Peyer's patch (tissue), 4 donors: ENCODE measurements at regions not wholly inside any gene's neighbourhood (a gene's known extent, or its start where the extent isn't known, plus 50 kb on each side); places are given as distances from the start of the nearest gene placed in this dataset.

ENCODE experiments used
- DNase-seq, 3 donors: peaks; one replicate each; pipeline ENCODE4 v3.0.0-alpha.2; 2017 to 2019
- H3K27ac ChIP-seq, 4 donors: fragments of 200-600 bp; sonication (generic); one replicate each; pipeline ENCODE4 v1.5.1; 2016 to 2019
- H3K27me3 ChIP-seq, 2 donors: fragments of 200-600 bp; sonication (generic); one replicate each; pipeline ENCODE4 v1.5.1; 2019
- H3K36me3 ChIP-seq, 3 donors: fragments of 200-600 bp; sonication (generic); one replicate each; pipeline ENCODE4 v1.5.1; 2016 to 2019
- H3K4me1 ChIP-seq, 4 donors: fragments of 200-600 bp; sonication (generic); one replicate each; pipeline ENCODE4 v1.5.1; 2016 to 2019
- H3K4me3 ChIP-seq, 4 donors: fragments of 200-600 bp; sonication (generic); 1 replicate in 3 of 4; 2 replicates in 1 of 4; pipeline ENCODE4 v1.5.1; 2016 to 2019; ENCODE audit warnings: mild to moderate bottlenecking in 1 of 4
- H3K9me3 ChIP-seq, 4 donors: fragments of 200-600 bp; sonication (generic); one replicate each; pipeline ENCODE4 v1.5.1; 2016 to 2019; ENCODE audit warnings: mild to moderate bottlenecking in 1 of 4
- POLR2A ChIP-seq, 2 donors: fragments of 450-650 bp; IDR thresholded peaks; one replicate each; pipeline ENCODE4 v1.5.1; 2017; ENCODE audit warnings: antibody characterized with exemption in 2 of 2, mild to moderate bottlenecking in 2 of 2, moderate library complexity in 2 of 2
- TF ChIP-seq, protein P1 (sequence below), 6 experiments: fragments of 450-650 bp in 4 of 6; fragments of 200-600 bp in 2 of 6; sonication (generic) in 1 of 6; IDR thresholded peaks; one replicate each; pipeline ENCODE4 v1.5.1; 2017 to 2019; ENCODE audit warnings: antibody characterized with exemption in 6 of 6, mild to moderate bottlenecking in 3 of 6, moderate library complexity in 1 of 6

DNA sequence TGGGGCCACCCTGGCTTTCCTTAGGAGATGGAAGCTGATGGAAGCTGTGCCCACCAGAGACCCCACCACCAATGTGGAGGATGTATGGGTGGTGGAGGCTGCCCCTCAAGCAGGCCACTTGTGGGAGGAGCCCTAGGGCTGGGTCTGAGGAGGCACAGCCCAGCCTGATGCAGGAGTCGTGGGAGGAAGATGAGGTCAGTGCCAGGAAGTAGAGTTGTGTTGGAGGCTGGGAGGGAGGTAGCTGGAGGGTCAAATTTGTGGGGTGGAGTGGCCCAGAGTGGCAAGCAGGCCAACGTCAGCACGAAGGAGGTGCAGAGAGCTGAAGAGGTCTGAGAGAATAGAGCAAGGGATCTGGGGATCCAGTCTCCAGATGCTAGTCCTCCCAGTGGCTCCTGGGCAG, 119.0 kb upstream of the USP24 start:
- TF ChIP-seq, protein P1, sequence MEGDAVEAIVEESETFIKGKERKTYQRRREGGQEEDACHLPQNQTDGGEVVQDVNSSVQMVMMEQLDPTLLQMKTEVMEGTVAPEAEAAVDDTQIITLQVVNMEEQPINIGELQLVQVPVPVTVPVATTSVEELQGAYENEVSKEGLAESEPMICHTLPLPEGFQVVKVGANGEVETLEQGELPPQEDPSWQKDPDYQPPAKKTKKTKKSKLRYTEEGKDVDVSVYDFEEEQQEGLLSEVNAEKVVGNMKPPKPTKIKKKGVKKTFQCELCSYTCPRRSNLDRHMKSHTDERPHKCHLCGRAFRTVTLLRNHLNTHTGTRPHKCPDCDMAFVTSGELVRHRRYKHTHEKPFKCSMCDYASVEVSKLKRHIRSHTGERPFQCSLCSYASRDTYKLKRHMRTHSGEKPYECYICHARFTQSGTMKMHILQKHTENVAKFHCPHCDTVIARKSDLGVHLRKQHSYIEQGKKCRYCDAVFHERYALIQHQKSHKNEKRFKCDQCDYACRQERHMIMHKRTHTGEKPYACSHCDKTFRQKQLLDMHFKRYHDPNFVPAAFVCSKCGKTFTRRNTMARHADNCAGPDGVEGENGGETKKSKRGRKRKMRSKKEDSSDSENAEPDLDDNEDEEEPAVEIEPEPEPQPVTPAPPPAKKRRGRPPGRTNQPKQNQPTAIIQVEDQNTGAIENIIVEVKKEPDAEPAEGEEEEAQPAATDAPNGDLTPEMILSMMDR (IDR thresholded peaks at IDR 0.05), result no peak
- no peak for TF ChIP-seq POLR2A (IDR thresholded peaks at IDR 0.05)
- Histone ChIP-seq H3K4me1 (no peaks in the 10 kb centered on the region), H3K9me3 (no peaks in the 10 kb centered on the region), H3K27me3 (no peaks in the 10 kb centered on the region), H3K27ac (no peak overlapping the region), H3K36me3 (no peaks in the 10 kb centered on the region), H3K4me3 (no peak overlapping the region)
- no peak for DNase-seq

- no peak for DNase-seq
- TF ChIP-seq, protein P1 (IDR thresholded peaks at IDR 0.05), result no peak
- no peak for TF ChIP-seq POLR2A (IDR thresholded peaks at IDR 0.05)
- no peaks in the 10 kb centered on the region for H3K9me3 ChIP-seq
- H3K27ac ChIP-seq, result no peak overlapping the region
- H3K4me1 ChIP-seq, result no peaks in the 10 kb centered on the region
- no peaks in the 10 kb centered on the region for H3K36me3 ChIP-seq
- H3K27me3 ChIP-seq, result no peaks in the 10 kb centered on the region
- H3K4me3 ChIP-seq, result no peak overlapping the region
Observed at GRCh38 chr1:55333461-55333860, 118.3 kb upstream of the USP24 start.

DNA sequence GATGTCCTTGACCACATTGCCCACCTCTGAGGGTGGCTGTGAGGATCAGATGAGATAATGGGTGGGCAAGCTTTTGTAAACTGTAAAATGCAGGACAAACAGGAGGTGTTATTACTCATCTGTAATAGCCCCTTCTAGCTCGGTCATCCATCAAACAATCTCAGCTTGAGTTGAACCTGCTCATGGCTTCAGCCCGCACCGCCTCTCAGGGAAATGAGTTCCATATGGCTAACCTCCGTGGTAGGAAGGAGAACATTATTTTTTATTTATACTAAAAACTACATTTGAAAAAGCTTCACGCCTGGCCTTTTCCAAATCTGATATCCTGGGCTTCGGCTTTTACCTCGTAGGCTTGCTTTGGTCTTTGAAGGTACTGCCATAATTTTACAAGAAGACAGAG, 116.2 kb upstream of the USP24 start:
- H3K36me3 ChIP-seq, result no peaks in the 10 kb centered on the region
- H3K27me3 ChIP-seq, result no peaks in the 10 kb centered on the region
- H3K4me3 ChIP-seq, result no peak overlapping the region
- no peak for DNase-seq
- no peaks in the 10 kb centered on the region for H3K4me1 ChIP-seq
- TF ChIP-seq, protein P1 (IDR thresholded peaks at IDR 0.05), result no peak
- TF ChIP-seq POLR2A (IDR thresholded peaks at IDR 0.05), result no peak
- no peak overlapping the region for H3K27ac ChIP-seq
- no peaks in the 10 kb centered on the region for H3K9me3 ChIP-seq

DNA sequence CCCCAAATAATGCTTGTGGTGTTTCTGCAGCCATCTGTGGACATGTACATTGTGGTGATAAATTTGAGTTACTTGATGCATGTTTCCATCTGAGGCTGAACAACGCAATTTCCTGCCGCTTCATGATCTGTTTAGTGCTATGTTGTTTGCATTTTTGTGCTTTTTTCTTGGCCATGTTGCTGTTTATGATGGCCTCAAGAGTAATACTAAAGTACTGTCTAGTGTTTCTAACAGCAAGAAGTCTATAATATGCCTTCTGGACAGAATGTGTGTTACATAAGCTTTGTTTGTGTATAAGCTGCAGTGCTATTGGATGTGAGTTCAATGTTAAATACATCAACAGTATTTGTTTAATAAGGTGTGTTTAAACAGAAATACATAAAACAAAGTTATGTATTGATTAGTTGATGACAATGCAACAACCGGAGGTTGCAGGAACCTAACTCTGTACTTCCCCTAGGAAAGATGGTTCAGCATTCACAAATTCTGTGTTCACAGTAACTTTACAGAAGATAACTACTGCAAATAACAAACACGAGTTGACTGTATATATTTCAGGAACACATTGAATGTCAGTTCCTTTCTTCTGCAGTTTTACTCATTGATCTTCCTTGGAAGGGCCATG, 114.8 kb upstream of the USP24 start:
- H3K27me3 ChIP-seq, result no peaks in the 10 kb centered on the region
- no peaks in the 10 kb centered on the region for H3K4me1 ChIP-seq
- no peak overlapping the region for H3K4me3 ChIP-seq
- DNase-seq, result no peak
- peak overlapping the region in 1 of 4 donors; percentile 35 for H3K27ac ChIP-seq
- H3K9me3 ChIP-seq, result no peaks in the 10 kb centered on the region
- H3K36me3 ChIP-seq, result no peaks in the 10 kb centered on the region
- TF ChIP-seq POLR2A (IDR thresholded peaks at IDR 0.05), result no peak
- TF ChIP-seq, protein P1 (IDR thresholded peaks at IDR 0.05), result no peak

DNA sequence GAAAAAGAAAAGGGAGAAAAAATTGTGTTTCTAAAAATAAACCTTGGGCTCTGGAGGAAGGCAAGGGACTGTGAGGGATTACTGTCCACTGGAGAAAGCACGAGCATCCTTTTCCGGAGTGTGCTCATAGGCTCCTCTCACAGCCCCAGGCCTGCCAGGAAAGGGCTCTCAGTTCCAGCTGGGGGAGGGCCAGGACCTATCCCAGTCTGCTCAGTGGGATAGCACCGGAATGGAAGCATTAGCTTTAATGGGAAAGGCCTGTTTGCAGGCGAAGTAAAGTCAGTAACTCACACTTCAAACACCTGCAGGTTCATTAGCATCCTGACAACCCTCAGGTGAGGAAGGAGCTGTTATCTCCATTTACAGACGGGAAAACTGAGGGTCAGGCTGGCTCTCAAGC, 113.9 kb upstream of the USP24 start:
- Histone ChIP-seq H3K27me3 (no peaks in the 10 kb centered on the region), H3K27ac (peak overlapping the region in 2 of 4 donors; percentile 32 to 35), H3K9me3 (no peaks in the 10 kb centered on the region), H3K4me3 (no peak overlapping the region), H3K36me3 (no peaks in the 10 kb centered on the region), H3K4me1 (no peaks in the 10 kb centered on the region)
- TF ChIP-seq POLR2A (IDR thresholded peaks at IDR 0.05), result no peak
- TF ChIP-seq, protein P1 (IDR thresholded peaks at IDR 0.05), result no peak
- no peak for DNase-seq
